Hematopoietic multipotent progenitor cell treated with erythropoietin and hydrocortisone succinate and interleukin-3 and kit ligand, for 4 days (in vitro differentiated cells): ENCODE measurements at regions not wholly inside any gene's neighbourhood (a gene's known extent, or its start where the extent isn't known, plus 50 kb on each side); places are given as distances from the start of the nearest gene placed in this dataset.
"Not testable (repeated sequence)": the region's sequence is repeated elsewhere in the genome, so short reads cannot be mapped to it uniquely, and the experiment has no call there.

Experiments used
- DNase-seq: peaks from one replicate; pipeline ENCODE4 v3.0.0-alpha.2; 2015

DNA sequence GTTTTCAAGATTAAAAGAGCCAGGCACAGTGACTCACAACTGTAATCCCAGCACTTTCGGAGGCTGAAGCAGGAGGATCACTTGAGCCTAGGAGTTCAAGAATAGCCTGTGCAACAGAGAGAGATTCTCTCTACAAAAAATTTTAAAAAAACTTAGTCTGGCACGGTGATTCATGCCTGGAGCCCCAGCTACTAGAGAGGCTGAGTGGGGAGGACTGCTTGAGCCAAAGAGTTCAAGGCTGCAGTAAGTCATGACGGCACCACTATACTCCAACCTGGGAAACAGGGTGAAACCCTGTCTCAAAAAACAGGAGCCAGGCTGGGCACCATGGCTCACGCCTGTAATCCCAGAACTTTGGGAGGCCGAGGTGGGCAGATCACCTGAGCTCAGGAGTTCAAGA lies 86.6 kb upstream of the KCTD7 start:
- no peak for DNase-seq

DNA sequence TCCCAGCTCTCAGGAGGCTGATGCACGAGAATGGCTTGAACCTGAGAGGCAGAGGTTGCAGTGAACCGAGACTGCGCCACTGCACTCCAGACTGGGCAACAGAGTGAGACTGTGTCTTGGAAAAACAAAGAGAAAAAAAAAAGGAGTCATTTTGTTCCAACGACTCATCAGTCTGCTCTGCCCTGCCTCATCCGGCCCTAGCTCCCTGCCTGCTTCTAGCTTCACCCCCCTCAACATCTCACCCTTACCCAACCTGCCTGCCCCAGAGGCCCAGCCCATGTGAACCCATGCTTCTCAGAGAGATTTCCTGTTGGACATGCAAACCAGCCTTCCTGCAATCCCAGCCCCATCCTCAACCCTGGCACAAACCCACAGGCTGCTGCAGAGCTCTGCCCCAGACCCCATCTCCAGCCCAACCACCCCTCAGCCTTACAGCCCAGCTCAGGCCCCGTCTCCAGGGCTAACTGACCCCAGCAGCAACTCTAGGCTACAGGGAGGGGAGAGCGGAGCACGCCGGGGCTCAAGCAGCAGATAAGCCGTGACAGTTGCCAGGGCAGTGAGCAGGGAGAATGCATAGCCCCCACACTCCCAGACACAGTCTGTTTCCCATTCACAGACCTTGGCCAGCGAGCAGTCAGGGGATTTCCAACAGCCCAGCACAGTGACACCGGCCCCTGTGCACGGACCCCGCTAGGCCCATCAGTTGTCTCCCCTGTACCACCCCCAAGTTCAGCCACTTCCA lies 86.0 kb upstream of the KCTD7 start:
- no peak for DNase-seq

GRCh38 chr7:66549466-66549865 lies 79.2 kb upstream of the KCTD7 start:
- no peak for DNase-seq

- DNase-seq: no peak
Measured at GRCh38 chr7:66553001-66553400, 75.7 kb upstream of the KCTD7 start.

GRCh38 chr7:66553675-66554074 lies 75.0 kb upstream of the KCTD7 start:
- not testable (repeated sequence) for DNase-seq

- DNase-seq: not testable (repeated sequence)
Measured at GRCh38 chr7:66554291-66554690, 74.4 kb upstream of the KCTD7 start.

DNA sequence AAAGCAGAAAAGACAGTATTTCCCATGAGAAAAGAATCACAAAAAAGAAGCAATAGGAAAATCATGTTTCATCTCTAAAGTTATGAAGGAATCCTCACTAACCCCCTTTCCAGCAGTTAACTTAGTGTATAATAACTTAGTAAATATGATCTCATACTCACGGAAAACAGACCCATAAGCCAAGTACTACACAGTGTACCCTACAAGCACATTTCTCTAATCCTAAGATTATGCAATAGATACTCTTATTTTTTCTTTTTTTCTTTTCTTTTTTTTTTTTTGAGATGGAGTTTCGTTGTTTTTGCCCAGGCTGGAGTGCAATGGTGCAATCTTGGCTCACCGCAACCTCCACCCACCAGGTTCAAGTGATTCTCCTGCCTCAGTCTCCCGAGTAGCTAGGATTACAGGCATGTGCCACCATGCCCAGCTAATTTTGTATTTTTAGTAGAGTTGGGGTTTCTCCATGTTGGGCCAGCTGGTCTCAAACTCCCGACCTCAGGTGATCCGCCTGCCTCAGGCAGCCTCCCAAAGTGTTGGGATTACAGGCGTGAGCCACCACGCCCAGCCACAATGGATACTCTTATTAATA lies 73.7 kb upstream of the KCTD7 start:
- not testable (repeated sequence) for DNase-seq

GRCh38 chr7:66556177-66556548 lies 72.5 kb upstream of the KCTD7 start:
- DNase-seq: no peak

DNA sequence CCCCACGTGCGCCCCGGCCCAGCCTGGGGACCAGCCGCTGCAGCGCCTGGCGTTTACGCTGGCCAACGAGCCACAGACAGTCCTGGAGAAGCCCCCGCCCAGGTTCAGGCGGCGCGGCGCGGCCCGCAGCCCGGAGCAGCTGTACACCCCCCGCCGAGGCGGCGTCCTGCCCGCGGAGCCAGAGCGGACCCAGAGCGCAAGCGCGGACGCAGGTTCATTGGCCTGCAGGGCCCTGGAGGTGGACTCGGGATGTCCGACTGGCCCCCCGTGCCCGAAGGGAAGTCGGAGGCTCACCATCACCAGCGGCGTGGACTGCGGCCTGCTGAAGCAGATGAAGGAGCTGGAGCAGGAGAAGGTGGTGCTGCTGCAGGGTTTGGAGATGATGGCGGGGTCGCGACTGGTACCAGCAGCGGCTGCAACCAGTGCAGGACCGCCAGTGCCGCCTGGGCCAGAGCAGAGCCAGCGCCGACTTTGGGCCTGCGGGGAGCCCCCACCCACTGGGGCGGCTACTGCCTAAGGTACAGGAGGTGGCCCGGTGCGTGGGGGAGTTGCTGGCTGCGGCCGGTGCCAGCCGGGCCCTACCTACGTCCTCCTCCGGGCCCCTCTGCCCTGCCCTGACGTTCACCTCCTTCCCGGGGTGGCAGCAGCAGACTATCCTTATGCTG lies 72.0 kb upstream of the KCTD7 start:
- no peak for DNase-seq

DNA sequence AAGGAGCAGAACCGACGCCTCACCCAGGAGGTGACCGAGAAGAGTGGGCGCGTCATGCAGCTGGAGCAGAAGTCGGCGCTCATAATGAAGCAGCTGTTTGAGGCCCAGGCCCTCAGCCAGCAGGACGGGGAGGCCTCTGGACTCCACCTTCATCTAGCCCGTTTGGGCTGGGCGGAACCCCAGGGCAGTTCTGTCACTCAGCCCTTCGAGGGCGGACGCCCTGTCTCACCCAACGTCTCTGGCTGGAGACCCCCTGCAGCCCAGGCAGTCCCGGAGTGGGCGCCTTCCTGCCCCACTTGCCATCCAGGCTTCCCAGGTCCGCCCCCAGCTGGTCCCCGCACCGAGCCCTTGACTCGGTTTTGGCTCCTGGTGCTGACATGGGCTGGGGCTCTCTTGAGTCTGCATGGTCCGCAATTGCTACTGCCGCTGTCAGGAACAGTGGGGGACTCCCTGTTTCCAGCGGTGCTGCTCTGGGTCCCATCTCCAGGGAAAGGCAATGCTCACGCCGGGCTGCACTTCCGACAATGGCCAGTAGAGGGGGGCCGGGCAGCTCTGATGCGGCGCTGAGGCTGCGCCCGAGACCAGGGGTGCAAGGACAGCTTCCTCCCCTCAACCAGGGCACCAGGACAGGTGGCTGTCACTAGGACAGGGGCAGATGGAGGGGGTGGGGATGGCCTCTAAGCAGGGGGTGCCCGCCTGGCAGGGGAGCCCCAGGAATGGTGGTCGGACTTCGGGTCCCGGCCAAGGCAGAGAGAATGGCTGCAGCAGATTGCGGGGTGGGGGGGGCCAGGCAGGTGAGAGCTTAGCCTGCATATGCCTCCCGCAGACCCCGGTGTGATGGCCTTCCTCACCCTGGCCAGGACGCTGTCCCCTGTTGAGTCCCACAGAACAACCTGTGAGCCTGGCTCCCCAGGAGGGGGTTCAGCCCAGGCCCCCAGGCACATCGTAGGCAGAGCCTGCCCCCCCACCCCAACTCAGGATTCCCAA lies 71.2 kb upstream of the KCTD7 start:
- DNase-seq: peak; percentile 74

DNA sequence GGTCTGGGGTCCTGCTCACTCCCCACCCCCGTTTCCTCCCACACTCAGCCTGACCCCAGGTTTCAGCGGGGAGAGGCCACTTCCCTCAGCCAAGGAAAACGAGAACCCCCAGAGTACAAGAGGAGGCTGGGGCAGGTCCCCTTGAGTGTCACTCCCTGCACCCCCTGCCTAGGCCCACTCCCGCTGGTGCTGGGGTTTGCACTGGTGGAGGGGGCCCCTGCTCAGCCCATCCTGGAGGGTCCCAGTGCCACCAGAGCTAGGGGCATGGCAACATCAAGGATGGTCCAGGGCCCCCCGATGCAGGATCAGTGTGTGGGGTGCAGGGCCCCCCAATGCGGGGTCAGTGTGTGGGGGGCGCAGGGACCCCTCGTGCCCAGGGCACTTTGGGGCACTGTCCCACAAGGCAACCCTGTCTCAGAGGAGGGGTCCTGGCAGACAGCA lies 70.5 kb upstream of the KCTD7 start:
- no peak for DNase-seq

DNA sequence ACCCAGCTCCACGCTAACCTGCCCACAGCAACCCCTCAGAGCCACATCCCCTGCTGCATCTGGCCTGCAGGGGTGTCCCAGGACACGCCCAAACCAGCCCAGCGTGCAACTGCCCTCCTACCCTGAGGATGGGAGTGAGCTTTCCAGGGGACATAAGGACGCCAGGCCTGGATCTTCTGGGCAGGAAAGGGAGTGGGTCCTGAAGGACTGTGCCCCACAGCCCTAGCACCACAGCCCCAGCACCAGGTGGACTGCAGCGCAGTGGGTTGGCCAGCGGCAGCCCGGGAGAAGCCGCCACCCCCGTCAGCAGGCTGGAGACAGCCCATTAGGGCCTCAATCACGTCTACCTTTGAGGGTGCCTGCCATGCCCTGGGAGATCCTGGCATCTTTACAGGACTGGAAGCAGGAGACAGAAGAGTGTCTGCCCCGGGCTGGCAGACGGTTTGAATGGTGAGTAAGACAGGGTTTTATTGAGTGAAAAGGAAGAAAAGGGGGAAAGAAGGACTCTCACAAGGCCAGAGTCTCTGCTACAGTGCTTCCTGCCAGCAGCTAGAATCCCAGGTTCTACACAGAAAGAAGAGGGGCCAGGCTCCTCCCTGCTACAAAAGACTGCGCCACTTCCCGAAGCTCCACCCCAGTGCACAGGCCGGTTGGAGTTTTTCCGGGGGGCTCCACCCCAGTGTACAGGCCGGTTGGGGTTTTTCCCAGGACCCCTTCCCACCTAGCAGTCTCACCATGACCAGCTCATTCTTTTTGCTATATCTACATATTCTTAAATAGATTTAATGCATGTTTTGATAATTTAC lies 69.8 kb upstream of the KCTD7 start:
- no peak for DNase-seq

DNA sequence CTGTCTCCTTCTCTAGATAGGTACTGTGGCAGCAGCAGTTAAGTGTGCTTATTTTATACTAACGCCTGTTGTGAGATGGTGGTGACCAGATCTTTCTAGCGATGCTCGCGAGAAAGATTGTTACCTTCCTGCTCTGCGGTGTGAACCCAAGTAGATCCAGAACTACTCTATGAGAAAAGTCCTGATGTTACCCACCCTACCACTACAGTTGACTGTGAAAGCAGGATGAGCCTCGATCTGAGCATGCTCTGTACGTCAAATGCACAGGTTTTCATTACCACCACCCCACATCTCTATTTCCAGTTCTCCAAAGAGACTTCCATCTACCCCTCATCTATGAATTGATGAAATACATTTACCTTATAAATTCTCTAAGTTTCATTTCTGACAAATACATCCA lies 64.6 kb upstream of the KCTD7 start:
- DNase-seq: no peak

GRCh38 chr7:66570179-66570578 lies 58.5 kb upstream of the KCTD7 start:
- not testable (repeated sequence) for DNase-seq

DNA sequence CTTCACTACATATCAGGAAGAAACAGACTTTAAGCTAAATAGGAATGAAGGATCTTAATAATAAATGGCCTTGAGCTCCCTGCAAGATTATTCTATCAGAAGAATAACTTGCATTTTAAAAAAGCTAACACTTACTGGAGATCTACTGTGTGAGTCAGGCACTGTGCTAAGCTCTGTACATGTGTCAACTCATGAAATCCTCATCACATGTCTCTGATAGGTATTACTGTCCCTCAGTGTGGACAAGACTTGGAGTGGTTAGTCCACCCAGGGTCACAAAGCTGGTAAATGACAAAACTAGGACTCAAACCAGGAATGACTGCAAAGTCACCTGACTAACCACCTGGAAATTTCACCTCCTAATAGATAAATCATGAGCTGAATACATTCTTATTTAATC lies 57.1 kb upstream of the KCTD7 start:
- no peak for DNase-seq

DNA sequence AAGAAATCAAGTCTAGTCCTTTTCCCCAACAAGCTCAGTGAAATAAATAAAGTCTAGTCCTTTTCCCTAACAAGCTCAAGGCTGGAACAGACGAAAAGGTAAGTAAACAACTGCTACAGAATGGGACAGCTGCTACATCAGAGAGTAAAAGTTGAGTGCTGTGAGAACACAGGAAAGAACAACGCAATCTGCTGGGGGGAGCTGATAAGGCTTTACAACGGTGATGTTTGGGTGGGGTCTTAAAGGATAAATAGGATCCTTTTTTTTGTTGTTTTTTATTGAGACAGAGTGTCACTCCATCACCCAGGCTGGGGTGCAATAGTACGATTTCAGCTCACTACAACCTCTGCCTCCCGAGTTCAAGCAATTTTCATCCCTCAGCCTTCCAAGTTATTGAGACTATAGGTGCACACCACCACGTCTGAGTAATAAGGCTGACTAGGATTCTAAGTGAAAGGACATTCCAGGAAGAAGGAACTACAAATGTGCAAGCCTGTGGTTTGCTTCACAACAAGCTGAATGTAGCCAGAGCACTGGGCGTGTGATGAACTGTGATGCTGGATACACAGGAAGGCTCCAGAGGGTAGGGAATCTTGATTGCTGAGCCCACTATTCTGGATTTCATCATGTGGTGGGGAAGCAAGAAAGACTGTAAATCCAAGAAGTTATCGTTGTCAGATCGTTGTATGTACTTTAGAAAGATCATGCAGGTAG lies 54.7 kb upstream of the KCTD7 start:
- peak; percentile 71 for DNase-seq

DNA sequence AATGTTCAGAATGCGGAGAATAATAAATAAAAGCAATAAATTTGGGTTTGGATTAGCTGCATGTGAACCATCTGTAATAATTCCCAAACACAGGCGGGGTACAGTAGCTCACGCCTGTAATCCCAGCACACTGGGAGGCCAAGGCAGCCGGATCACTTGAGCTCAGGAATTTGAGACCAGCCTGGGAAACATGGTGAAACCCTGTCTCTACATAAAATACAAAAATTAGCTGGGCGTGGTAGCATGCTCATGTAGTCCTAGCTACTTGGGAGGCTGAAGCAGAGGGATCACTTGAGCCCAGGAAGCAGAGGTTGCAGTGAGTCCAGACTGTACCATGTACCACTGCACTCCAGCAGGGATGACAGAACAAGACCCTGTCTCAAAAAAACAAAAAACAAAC lies 53.9 kb upstream of the KCTD7 start:
- DNase-seq: not testable (repeated sequence)

DNA sequence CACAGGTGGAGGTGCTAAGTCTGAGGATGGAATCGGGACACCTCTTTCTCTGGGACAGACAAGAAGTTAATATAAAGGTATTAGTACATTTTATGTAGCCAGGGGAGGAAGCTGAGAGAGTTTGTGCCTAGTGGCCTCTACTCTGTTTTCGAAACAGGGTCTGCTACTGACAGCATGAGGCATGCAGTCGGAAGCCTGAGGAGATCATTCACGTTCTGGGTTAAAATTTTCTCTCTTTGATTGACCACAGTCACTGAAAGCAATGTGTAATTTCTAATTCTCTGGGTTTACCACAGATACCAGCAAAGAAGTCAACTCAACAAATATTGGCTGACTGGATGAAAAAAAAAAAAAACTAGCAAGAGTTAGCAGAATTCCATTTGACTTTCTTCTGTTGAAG lies 53.3 kb upstream of the KCTD7 start:
- DNase-seq: no peak

GRCh38 chr7:66576646-66577045 lies 52.0 kb upstream of the KCTD7 start:
- DNase-seq: no peak
